Bronchial epithelial cell (primary cell): ENCODE measurements at regions not wholly inside any gene's neighbourhood (a gene's known extent, or its start where the extent isn't known, plus 50 kb on each side); places are given as distances from the start of the nearest gene placed in this dataset.
A peak's percentile ranks its signal among the peaks of the same experiment; 100 is the strongest.
"Not testable (repeated sequence)": the region's sequence is repeated elsewhere in the genome, so short reads cannot be mapped to it uniquely, and the experiment has no call there.

Experiments
- DNase-seq: peaks from one replicate; pipeline ENCODE4 v3.0.0-alpha.2; 2010; ENCODE audit warnings: low read depth
- FAIRE-seq: peaks from 2 replicates; lab custom pipeline; 2011; peaks lifted over from hg19 to GRCh38; lab: Jason Lieb, UNC
- H3K27me3 ChIP-seq: 2 replicates; pipeline ENCODE4 v1.5.1; 2011; ENCODE audit warnings: low read length; ENCODE audit not compliant: control insufficient read depth, insufficient read depth
- H3K36me3 ChIP-seq: 2 replicates; pipeline ENCODE4 v1.5.1; 2011; ENCODE audit warnings: low read length; ENCODE audit not compliant: control insufficient read depth, insufficient read depth
- H3K4me3 ChIP-seq: 2 replicates; pipeline ENCODE4 v1.5.1; 2011; ENCODE audit warnings: mild to moderate bottlenecking, low read depth, low read length, control low read depth
- CTCF ChIP-seq: IDR thresholded peaks from 2 replicates; pipeline ENCODE4 v1.5.1; 2011; ENCODE audit warnings: mild to moderate bottlenecking, moderate library complexity, low read length, control low read depth, inconsistent platforms; ENCODE audit not compliant: insufficient read depth, severe bottlenecking

- H3K4me3 ChIP-seq, result no peak overlapping the region
- no peaks in the 10 kb centered on the region for H3K27me3 ChIP-seq
- H3K36me3 ChIP-seq, result no peaks in the 10 kb centered on the region
- no peak for TF ChIP-seq CTCF
- DNase-seq, result no peak
- no peak for FAIRE-seq
These were observed 333.9 kb upstream of the CNR1 start for GRCh38 chr6:88499845-88500699.

GRCh38 chr6:88499436-88499835 is 333.3 kb upstream of the CNR1 start:
- H3K36me3 ChIP-seq, result no peaks in the 10 kb centered on the region
- FAIRE-seq (no peak), DNase-seq (no peak)
- H3K4me3 ChIP-seq, result no peak overlapping the region
- no peak for TF ChIP-seq CTCF
- no peaks in the 10 kb centered on the region for H3K27me3 ChIP-seq

- DNase-seq, H3K4me3 ChIP-seq, H3K36me3 ChIP-seq, H3K27me3 ChIP-seq, FAIRE-seq: not testable (repeated sequence)
These were observed 331.3 kb upstream of the CNR1 start for GRCh38 chr6:88497403-88497802.

GRCh38 chr6:88494401-88495140 is 328.4 kb upstream of the CNR1 start:
- H3K4me3 ChIP-seq, result no peak overlapping the region
- H3K27me3 ChIP-seq, result no peaks in the 10 kb centered on the region
- FAIRE-seq (no peak), DNase-seq (no peak)
- H3K36me3 ChIP-seq, result no peaks in the 10 kb centered on the region
- no peak for TF ChIP-seq CTCF

GRCh38 chr6:88493717-88494116 is 327.6 kb upstream of the CNR1 start:
- TF ChIP-seq CTCF, result no peak
- no peaks in the 10 kb centered on the region for H3K27me3 ChIP-seq
- DNase-seq (no peak), FAIRE-seq (no peak)
- no peaks in the 10 kb centered on the region for H3K36me3 ChIP-seq
- H3K4me3 ChIP-seq, result no peak overlapping the region

- TF ChIP-seq CTCF, result peak; percentile 31
These were observed 326.7 kb upstream of the CNR1 start for GRCh38 chr6:88492824-88493223.

More at GRCh38 chr6:88492824-88493223, 326.7 kb upstream of the CNR1 start:
- no peak overlapping the region for H3K4me3 ChIP-seq
- FAIRE-seq, result no peak
- DNase-seq, result peak; percentile 13
- no peaks in the 10 kb centered on the region for H3K36me3 ChIP-seq
- no peaks in the 10 kb centered on the region for H3K27me3 ChIP-seq
